Esophagus squamous epithelium (tissue), 4 donors: ENCODE measurements at regions not wholly inside any gene's neighbourhood (a gene's known extent, or its start where the extent isn't known, plus 50 kb on each side); places are given as distances from the start of the nearest gene placed in this dataset.

ENCODE experiments used
- POLR2A ChIP-seq, 4 donors: fragments of 450-650 bp; IDR thresholded peaks; one replicate each; pipeline ENCODE4 v1.6.1; 2017; ENCODE audit warnings: antibody characterized with exemption in 4 of 4, mild to moderate bottlenecking in 4 of 4, moderate library complexity in 3 of 4
- TF ChIP-seq, protein P1 (sequence below), 6 experiments: fragments of 450-650 bp in 4 of 6; fragments of 200-600 bp in 2 of 6; sonication (generic) in 2 of 6; IDR thresholded peaks; one replicate each; pipeline ENCODE4 v1.5.1; 2016 to 2019; ENCODE audit warnings: antibody characterized with exemption in 6 of 6, mild to moderate bottlenecking in 4 of 6, moderate library complexity in 4 of 6

DNA sequence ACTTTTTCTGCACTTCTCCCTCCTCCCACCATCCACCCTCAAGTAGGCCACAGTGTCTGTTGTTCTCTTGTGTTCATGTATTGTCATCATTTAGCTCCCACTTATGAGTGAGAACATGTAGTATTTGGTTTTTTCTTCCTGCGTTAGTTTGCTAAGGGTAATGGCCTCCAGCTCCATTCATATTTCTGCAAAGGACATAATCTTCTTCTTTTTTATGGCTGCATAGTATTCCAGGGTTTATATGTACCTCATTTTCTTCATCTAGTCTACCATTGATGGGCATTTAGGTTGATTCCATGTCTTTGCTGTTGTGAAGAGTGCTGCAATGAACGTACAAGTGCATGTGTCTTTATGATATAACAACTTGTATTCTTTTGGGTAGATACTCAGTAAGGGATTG, 230.4 kb downstream of the ARL4A start:
- TF ChIP-seq, protein P1, sequence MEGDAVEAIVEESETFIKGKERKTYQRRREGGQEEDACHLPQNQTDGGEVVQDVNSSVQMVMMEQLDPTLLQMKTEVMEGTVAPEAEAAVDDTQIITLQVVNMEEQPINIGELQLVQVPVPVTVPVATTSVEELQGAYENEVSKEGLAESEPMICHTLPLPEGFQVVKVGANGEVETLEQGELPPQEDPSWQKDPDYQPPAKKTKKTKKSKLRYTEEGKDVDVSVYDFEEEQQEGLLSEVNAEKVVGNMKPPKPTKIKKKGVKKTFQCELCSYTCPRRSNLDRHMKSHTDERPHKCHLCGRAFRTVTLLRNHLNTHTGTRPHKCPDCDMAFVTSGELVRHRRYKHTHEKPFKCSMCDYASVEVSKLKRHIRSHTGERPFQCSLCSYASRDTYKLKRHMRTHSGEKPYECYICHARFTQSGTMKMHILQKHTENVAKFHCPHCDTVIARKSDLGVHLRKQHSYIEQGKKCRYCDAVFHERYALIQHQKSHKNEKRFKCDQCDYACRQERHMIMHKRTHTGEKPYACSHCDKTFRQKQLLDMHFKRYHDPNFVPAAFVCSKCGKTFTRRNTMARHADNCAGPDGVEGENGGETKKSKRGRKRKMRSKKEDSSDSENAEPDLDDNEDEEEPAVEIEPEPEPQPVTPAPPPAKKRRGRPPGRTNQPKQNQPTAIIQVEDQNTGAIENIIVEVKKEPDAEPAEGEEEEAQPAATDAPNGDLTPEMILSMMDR (IDR thresholded peaks at IDR 0.05), result no peak
- TF ChIP-seq POLR2A (IDR thresholded peaks at IDR 0.05), result no peak
